ENCODE measurements at regions not wholly inside any gene's neighbourhood (a gene's known extent, or its start where the extent isn't known, plus 50 kb on each side); places are given as distances from the start of the nearest gene placed in this dataset.

DNA sequence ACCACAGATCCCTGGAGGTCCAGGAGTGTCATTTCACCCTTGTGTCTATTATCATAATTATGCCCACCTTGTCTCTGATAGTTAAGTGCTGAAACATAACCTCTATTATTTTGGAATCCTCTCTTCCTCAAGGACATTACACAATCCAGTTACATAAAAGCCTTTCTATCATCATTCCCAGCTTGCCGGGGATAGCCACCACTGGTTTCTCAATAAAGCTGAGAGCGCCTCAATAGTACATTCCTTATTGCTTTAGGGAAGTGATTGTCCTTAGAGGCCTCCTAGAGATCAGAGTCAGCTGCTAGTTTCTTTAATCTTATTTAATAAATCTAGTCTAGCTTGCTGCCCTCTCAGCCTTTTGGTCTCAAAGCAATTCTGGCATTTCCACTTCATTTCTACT is 490.0 kb upstream of the ATXN8OS start:
- no peak for TF ChIP-seq POLR2A (IDR thresholded peaks at IDR 0.05)
- TF ChIP-seq, protein P1, sequence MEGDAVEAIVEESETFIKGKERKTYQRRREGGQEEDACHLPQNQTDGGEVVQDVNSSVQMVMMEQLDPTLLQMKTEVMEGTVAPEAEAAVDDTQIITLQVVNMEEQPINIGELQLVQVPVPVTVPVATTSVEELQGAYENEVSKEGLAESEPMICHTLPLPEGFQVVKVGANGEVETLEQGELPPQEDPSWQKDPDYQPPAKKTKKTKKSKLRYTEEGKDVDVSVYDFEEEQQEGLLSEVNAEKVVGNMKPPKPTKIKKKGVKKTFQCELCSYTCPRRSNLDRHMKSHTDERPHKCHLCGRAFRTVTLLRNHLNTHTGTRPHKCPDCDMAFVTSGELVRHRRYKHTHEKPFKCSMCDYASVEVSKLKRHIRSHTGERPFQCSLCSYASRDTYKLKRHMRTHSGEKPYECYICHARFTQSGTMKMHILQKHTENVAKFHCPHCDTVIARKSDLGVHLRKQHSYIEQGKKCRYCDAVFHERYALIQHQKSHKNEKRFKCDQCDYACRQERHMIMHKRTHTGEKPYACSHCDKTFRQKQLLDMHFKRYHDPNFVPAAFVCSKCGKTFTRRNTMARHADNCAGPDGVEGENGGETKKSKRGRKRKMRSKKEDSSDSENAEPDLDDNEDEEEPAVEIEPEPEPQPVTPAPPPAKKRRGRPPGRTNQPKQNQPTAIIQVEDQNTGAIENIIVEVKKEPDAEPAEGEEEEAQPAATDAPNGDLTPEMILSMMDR (IDR thresholded peaks at IDR 0.05): no peak
- no peak for TF ChIP-seq POLR2AphosphoS5 (IDR thresholded peaks at IDR 0.05)

Data from transverse colon (tissue), 4 donors.